H9 (cell line): ENCODE measurements at regions not wholly inside any gene's neighbourhood (a gene's known extent, or its start where the extent isn't known, plus 50 kb on each side); places are given as distances from the start of the nearest gene placed in this dataset.

ENCODE experiments used
- DNase-seq: peaks from one replicate; pipeline ENCODE4 v3.0.0-alpha.2; 2017
- H2AFZ ChIP-seq: one replicate; pipeline ENCODE4 v1.6.1; 2013; ENCODE audit warnings: mild to moderate bottlenecking, low read length, control low read depth, moderate library complexity
- H2AK5ac ChIP-seq: 2 replicates; pipeline ENCODE4 v1.6.1; 2013; ENCODE audit warnings: low read length, control low read depth, mixed read lengths; ENCODE audit not compliant: insufficient read length
- H2BK120ac ChIP-seq: one replicate; pipeline ENCODE4 v1.6.1; 2013; ENCODE audit warnings: low read depth, mild to moderate bottlenecking, low read length, control low read depth, inconsistent platforms; ENCODE audit not compliant: poor library complexity, severe bottlenecking
- H2BK12ac ChIP-seq: 2 replicates; pipeline ENCODE4 v1.6.1; 2013; ENCODE audit warnings: low read length, control low read depth, mixed read lengths, low read depth; ENCODE audit not compliant: insufficient read length
- H2BK15ac ChIP-seq: 2 replicates; pipeline ENCODE4 v1.6.1; 2013; ENCODE audit warnings: low read depth, low read length, control low read depth
- H2BK20ac ChIP-seq: one replicate; pipeline ENCODE4 v1.6.1; 2013; ENCODE audit warnings: low read depth, mild to moderate bottlenecking, low read length, control low read depth, inconsistent platforms; ENCODE audit not compliant: poor library complexity, severe bottlenecking
- H2BK5ac ChIP-seq: 2 replicates; pipeline ENCODE4 v1.6.1; 2013; ENCODE audit warnings: low read length, control low read depth, mixed read lengths; ENCODE audit not compliant: insufficient read length
- H3K14ac ChIP-seq: 2 replicates; pipeline ENCODE4 v1.6.1; 2013; ENCODE audit warnings: low read length, control low read depth; ENCODE audit not compliant: insufficient read depth
- H3K18ac ChIP-seq: 2 replicates; pipeline ENCODE4 v1.6.1; 2013; ENCODE audit warnings: low read depth, mild to moderate bottlenecking, mixed read lengths, low read length, control low read depth; ENCODE audit not compliant: insufficient read length
- H3K23ac ChIP-seq: 2 replicates; pipeline ENCODE4 v1.6.1; 2013; ENCODE audit warnings: low read length, control low read depth, mixed read lengths, low read depth; ENCODE audit not compliant: insufficient read length
- H3K23me2 ChIP-seq: 2 replicates; pipeline ENCODE4 v1.6.1; 2013; ENCODE audit warnings: low read depth, mild to moderate bottlenecking, mixed read lengths, low read length, control low read depth; ENCODE audit not compliant: insufficient read length, poor library complexity, severe bottlenecking
- H3K27ac ChIP-seq: 2 replicates; pipeline ENCODE4 v1.5.1; 2013; ENCODE audit warnings: low read length, control low read depth, mixed read lengths, low read depth; ENCODE audit not compliant: insufficient read length
- H3K27me3 ChIP-seq: 2 replicates; pipeline ENCODE4 v1.6.1; 2013; ENCODE audit warnings: low read length, control low read depth, inconsistent platforms; ENCODE audit not compliant: insufficient read depth
- H3K4ac ChIP-seq: 2 replicates; pipeline ENCODE4 v1.6.1; 2013; ENCODE audit warnings: low read depth, mild to moderate bottlenecking, control low read depth, inconsistent platforms, low read length, moderate library complexity
- H3K4me1 ChIP-seq: 2 replicates; pipeline ENCODE4 v1.6.1; 2013; ENCODE audit warnings: low read length, control low read depth, inconsistent platforms; ENCODE audit not compliant: insufficient read depth
- H3K4me2 ChIP-seq: 2 replicates; pipeline ENCODE4 v1.6.1; 2013; ENCODE audit warnings: low read length, control low read depth, mixed read lengths; ENCODE audit not compliant: insufficient read length, insufficient read depth
- H3K56ac ChIP-seq: 2 replicates; pipeline ENCODE4 v1.6.1; 2013; ENCODE audit warnings: low read depth, mild to moderate bottlenecking, mixed read lengths, low read length, control low read depth; ENCODE audit not compliant: insufficient read length
- H3K79me1 ChIP-seq: 2 replicates; pipeline ENCODE4 v1.6.1; 2013; ENCODE audit warnings: low read depth, mild to moderate bottlenecking, moderate library complexity, low read length, control low read depth, inconsistent platforms; ENCODE audit not compliant: insufficient read depth, poor library complexity, severe bottlenecking
- H3K79me2 ChIP-seq: 2 replicates; pipeline ENCODE4 v1.6.1; 2013; ENCODE audit warnings: low read length, control low read depth, inconsistent platforms; ENCODE audit not compliant: insufficient read depth
- H3K9ac ChIP-seq: 2 replicates; pipeline ENCODE4 v1.6.1; 2013; ENCODE audit warnings: low read length, control low read depth, mixed read lengths; ENCODE audit not compliant: insufficient read length; ENCODE audit errors: extremely low read depth
- H3K9me3 ChIP-seq: one replicate; pipeline ENCODE4 v1.6.1; 2013; ENCODE audit warnings: low read depth, low read length, inconsistent platforms; ENCODE audit not compliant: control insufficient read depth
- H3T11ph ChIP-seq: one replicate; pipeline ENCODE4 v1.6.1; 2013; ENCODE audit warnings: mild to moderate bottlenecking, low read length, control low read depth, inconsistent platforms
- H4K20me1 ChIP-seq: one replicate; pipeline ENCODE4 v1.6.1; 2013; ENCODE audit not compliant: control insufficient read depth, insufficient read length, insufficient read depth
- H4K5ac ChIP-seq: 2 replicates; pipeline ENCODE4 v1.6.1; 2013; ENCODE audit warnings: low read depth, mild to moderate bottlenecking, mixed read lengths, low read length, control low read depth; ENCODE audit not compliant: insufficient read length
- H4K8ac ChIP-seq: replicated peaks from 2 replicates; pipeline ENCODE4 v1.6.1; 2013; ENCODE audit warnings: low read length, control low read depth, mixed read lengths, low read depth; ENCODE audit not compliant: insufficient read length
- H4K91ac ChIP-seq: 2 replicates; pipeline ENCODE4 v1.6.1; 2013; ENCODE audit warnings: low read depth, mild to moderate bottlenecking, moderate library complexity, mixed read lengths, low read length, control low read depth; ENCODE audit not compliant: insufficient read length
- H3K27ac Mint-ChIP-seq, 3 experiments: 2 replicates in 2 of 3; 3 replicates in 1 of 3; pipeline ENCODE4 v1.8.0; 2020 to 2021; ENCODE audit warnings: mixed read lengths in 3 of 3, mild to moderate bottlenecking in 1 of 3, moderate library complexity in 1 of 3
- H3K27me3 Mint-ChIP-seq: 2 replicates; pipeline ENCODE4 v1.8.0; 2021; ENCODE audit warnings: low read depth, mild to moderate bottlenecking, moderate library complexity, mixed read lengths
- H3K36me3 Mint-ChIP-seq, 3 experiments: 2 replicates in 2 of 3; 3 replicates in 1 of 3; pipeline ENCODE4 v1.8.0; 2020 to 2021; ENCODE audit warnings: low read depth in 3 of 3, mixed read lengths in 3 of 3; ENCODE audit not compliant: insufficient read depth in 1 of 3
- H3K4me1 Mint-ChIP-seq, 2 experiments: 2 replicates each; pipeline ENCODE4 v1.8.0; 2020; ENCODE audit warnings: mixed read lengths in 2 of 2
- H3K4me3 Mint-ChIP-seq, 2 experiments: 2 replicates in 1 of 2; 3 replicates in 1 of 2; pipeline ENCODE4 v1.8.0; 2020 to 2021; ENCODE audit warnings: mild to moderate bottlenecking in 2 of 2, mixed read lengths in 2 of 2, moderate library complexity in 1 of 2
- H3K9me3 Mint-ChIP-seq, 2 experiments: 2 replicates in 1 of 2; 3 replicates in 1 of 2; pipeline ENCODE4 v1.8.0; 2020; ENCODE audit warnings: mild to moderate bottlenecking in 2 of 2, mixed read lengths in 2 of 2, moderate library complexity in 1 of 2
- CTCF ChIP-seq: fragments of 200-600 bp; sonication (generic); conservative IDR thresholded peaks from 3 replicates; pipeline ENCODE4 v1.8.0; 2021; ENCODE audit warnings: antibody characterized with exemption, mild to moderate bottlenecking
- WGBS: extraction: QIAGEN DNeasy Blood & Tissue Kit; methylation state at CpG from one replicate; pipeline ENCODE4 v1.1.7; 2013; ENCODE audit warnings: missing lambda C conversion rate, low lambda C conversion rate, mixed read lengths; ENCODE audit not compliant: insufficient read length; ENCODE audit errors: extremely low coverage; 5-methylcytosine and 5-hydroxymethylcytosine counted together

DNA sequence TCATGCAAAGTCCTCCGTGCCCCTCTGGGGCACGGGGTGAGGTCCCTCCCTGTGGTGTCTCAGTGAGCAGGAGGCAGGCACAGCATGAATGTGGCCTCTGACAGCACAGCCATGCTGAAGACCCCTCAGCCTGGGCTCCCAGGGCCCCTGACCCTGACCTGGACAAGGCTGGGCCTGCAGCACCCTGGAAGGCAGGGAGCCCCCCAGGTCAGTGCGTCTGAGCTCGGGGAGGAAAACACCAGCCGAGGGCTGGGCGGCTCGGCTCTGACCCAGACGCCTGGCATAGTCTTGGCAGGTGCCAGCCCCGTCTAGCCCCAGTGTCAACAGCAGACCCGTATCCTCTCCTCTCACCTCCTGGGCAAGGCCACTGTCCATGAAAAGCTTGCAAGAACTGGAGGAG, 1276.6 kb downstream of the BRD1 start:
- no peaks in the 10 kb centered on the region for H3K9me3 ChIP-seq
- WGBS: no CpG with 5 or more reads among the region's 10 CpGs
- no peak overlapping the region for H4K91ac ChIP-seq
- Mint-ChIP-seq H3K4me3 (no peak overlapping the region), H3K9me3 (no peaks in the 10 kb centered on the region), H3K4me1 (peaks cover 7 to 23% of the 10 kb centered on the region in 2 experiments), H3K36me3 (no peaks in the 10 kb centered on the region), H3K27ac (no peak overlapping the region), H3K27me3 (no peaks in the 10 kb centered on the region; the same call in 1 of the 2 replicates)
- H3K56ac ChIP-seq: no peak overlapping the region
- no peak for TF ChIP-seq CTCF
- peaks cover 3% of the 10 kb centered on the region for H3K79me1 ChIP-seq
- H3K79me2 ChIP-seq: no peaks in the 10 kb centered on the region
- no peak overlapping the region for H3K18ac ChIP-seq
- no peaks in the 10 kb centered on the region for H4K20me1 ChIP-seq
- no peak overlapping the region for H3K27ac ChIP-seq
- H3K9ac ChIP-seq: no peak overlapping the region
- H2BK20ac ChIP-seq: no peak overlapping the region
- no peak overlapping the region for H2AK5ac ChIP-seq
- H3K4me2 ChIP-seq: no peak overlapping the region
- no peaks in the 10 kb centered on the region for H3K23me2 ChIP-seq
- H3K14ac ChIP-seq: no peak overlapping the region
- H2BK12ac ChIP-seq: no peak overlapping the region
- H2BK5ac ChIP-seq: no peak overlapping the region
- no peak overlapping the region for H3K4ac ChIP-seq
- no peak overlapping the region for H4K8ac ChIP-seq
- no peak overlapping the region for H3K23ac ChIP-seq
- no peak overlapping the region for H2BK120ac ChIP-seq
- H3T11ph ChIP-seq: no peak overlapping the region
- no peak overlapping the region for H4K5ac ChIP-seq
- no peak for DNase-seq
- no peaks in the 10 kb centered on the region for H3K27me3 ChIP-seq
- no peak overlapping the region for H2BK15ac ChIP-seq
- H2AFZ ChIP-seq: no peak overlapping the region
- no peaks in the 10 kb centered on the region for H3K4me1 ChIP-seq
